B cell (primary cell): ENCODE measurements at regions not wholly inside any gene's neighbourhood (a gene's known extent, or its start where the extent isn't known, plus 50 kb on each side); places are given as distances from the start of the nearest gene placed in this dataset.

Experiments used
- EZH2 ChIP-seq: IDR thresholded peaks from 2 replicates; pipeline ENCODE4 v1.6.1; 2012; ENCODE audit warnings: borderline replicate concordance, low read depth, mild to moderate bottlenecking, moderate library complexity, low read length; ENCODE audit not compliant: insufficient read depth, poor library complexity, severe bottlenecking
- TF ChIP-seq, protein P1 (sequence below): fragments of 200-600 bp; IDR thresholded peaks from one replicate; pipeline ENCODE4 v1.8.0; 2022; ENCODE audit warnings: antibody characterized with exemption, mild to moderate bottlenecking

DNA sequence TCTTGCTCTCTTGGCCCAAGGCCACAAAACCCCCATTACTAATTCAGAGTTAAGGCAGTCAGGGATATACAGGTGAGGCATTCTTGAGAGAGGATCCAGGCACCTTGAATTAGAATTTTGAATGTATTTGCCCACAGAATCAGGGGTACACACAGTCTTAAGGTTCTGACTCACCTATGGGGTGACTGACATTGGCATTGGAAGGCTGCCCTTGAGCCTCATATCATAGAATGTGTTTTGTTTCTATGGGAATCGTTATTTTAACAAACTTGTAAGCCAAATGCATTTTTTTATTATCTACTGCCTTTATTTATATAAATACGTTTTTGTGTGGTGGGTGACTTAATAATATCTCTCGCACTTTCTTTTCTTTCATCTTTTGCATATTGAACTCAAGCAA lies 218.6 kb upstream of the CITED2 start:
- TF ChIP-seq, protein P1, sequence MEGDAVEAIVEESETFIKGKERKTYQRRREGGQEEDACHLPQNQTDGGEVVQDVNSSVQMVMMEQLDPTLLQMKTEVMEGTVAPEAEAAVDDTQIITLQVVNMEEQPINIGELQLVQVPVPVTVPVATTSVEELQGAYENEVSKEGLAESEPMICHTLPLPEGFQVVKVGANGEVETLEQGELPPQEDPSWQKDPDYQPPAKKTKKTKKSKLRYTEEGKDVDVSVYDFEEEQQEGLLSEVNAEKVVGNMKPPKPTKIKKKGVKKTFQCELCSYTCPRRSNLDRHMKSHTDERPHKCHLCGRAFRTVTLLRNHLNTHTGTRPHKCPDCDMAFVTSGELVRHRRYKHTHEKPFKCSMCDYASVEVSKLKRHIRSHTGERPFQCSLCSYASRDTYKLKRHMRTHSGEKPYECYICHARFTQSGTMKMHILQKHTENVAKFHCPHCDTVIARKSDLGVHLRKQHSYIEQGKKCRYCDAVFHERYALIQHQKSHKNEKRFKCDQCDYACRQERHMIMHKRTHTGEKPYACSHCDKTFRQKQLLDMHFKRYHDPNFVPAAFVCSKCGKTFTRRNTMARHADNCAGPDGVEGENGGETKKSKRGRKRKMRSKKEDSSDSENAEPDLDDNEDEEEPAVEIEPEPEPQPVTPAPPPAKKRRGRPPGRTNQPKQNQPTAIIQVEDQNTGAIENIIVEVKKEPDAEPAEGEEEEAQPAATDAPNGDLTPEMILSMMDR = no peak
- no peak for TF ChIP-seq EZH2
